ENCODE measurements at regions not wholly inside any gene's neighbourhood (a gene's known extent, or its start where the extent isn't known, plus 50 kb on each side); places are given as distances from the start of the nearest gene placed in this dataset.
"Not testable (repeated sequence)": the region's sequence is repeated elsewhere in the genome, so short reads cannot be mapped to it uniquely, and the experiment has no call there.

DNA sequence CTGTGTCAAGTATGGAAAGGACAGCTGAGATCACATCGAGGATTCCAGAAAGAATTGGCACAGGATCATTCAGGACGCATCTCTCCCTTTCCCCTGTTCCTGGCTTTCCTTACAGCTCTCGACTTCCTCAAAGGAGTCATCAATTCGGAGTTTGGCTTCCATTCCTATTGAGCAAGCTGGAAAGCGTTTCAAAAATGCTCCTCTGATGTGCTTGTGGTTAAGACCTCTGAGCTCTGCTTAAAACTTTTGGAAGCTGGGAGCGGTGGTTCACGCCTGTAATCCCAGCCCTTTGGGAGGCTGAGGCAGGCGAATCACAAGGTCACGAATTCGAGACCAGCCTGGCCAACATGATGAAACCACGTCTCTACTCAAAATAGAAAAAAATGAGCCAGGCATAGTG is 136.9 kb upstream of the OSBPL11 start:
- H3K27me3 ChIP-seq (ENCODE audit: insufficient read depth, low read length); CTCF ChIA-PET; RAD21 ChIA-PET (ENCODE audit: low non-redundant PET in 1 of 2, low total read pairs in 2 of 2, uncharacterized antibody in 2 of 2, unreplicated experiment in 2 of 2); intact Hi-C loops (cut with micrococcal nuclease); H3K79me2 ChIP-seq (ENCODE audit: insufficient read depth, low read length); H4K20me1 ChIP-seq (ENCODE audit: insufficient read depth); POLR2A ChIA-PET; ATAC-seq; DNase-seq (ENCODE audit: low read depth, low spot score); H3K27ac ChIP-seq (ENCODE audit: low read depth, low read length); BruUV-seq (replicated peaks); H3K4me3 ChIP-seq (replicated peaks in 1 of 2; ENCODE audit: low read depth in 1 of 2, low read length in 2 of 2); H2AFZ ChIP-seq (ENCODE audit: low read depth, low read length, poor library complexity, severe bottlenecking); H3K9me3 ChIP-seq (ENCODE audit: control insufficient read depth in 1 of 2, insufficient read depth in 1 of 2, low read depth in 1 of 2, low read length in 2 of 2); H3K9ac ChIP-seq (ENCODE audit: low read length); H3K4me1 ChIP-seq (ENCODE audit: control insufficient read depth in 1 of 2, insufficient read depth in 2 of 2, low read length in 2 of 2); H3K36me3 ChIP-seq (ENCODE audit: control insufficient read depth in 1 of 2, insufficient read depth in 2 of 2, low read length in 2 of 2); H3K9me2 ChIP-seq (ENCODE audit: insufficient read depth): not testable (repeated sequence)
- peak overlapping the region; percentile 37; the same call in 1 of the 2 replicates for H3K4me2 ChIP-seq (ENCODE audit: low read length)

DNA sequence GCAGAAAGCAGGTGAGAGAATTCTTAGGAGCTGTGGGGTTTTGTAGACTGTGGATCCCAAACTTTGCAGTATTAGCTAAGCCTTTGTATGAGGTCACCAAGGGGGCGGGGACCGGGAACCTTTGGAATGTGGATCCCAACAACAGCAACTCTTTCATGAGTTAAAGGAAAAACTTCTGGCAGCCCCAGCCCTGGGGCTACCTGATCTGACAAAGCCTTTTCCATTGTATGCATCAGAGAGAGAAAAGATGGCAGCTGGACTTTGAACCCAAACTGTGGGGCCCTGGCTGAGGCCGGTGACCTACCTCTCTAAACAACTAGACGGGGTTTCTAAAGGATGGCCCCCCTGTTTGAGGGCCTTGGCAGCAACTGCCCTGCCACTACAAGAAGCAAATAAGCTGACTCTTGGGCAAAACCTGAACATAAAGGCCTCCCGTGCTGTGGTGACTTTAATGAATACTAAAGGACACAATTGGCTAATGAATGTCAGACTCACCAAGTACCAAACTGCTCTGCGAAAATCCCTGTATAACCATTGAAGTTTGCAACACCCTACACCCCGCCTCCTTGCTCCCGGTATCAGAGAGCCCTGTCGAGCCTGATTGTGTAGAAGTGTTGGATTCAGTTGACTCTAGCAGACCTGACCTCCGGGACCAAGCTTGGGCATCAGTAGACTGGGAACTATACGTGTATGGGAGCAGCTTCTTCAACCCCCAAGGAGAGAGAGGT is 146.9 kb upstream of the OSBPL11 start:
- DNase-seq (ENCODE audit: low read depth, low spot score); H3K9ac ChIP-seq (ENCODE audit: low read length); BruUV-seq (replicated peaks); H3K27me3 ChIP-seq (ENCODE audit: insufficient read depth, low read length); RAD21 ChIA-PET (ENCODE audit: low non-redundant PET in 1 of 2, low total read pairs in 2 of 2, uncharacterized antibody in 2 of 2, unreplicated experiment in 2 of 2); POLR2A ChIA-PET; H3K9me2 ChIP-seq (ENCODE audit: insufficient read depth); H3K9me3 ChIP-seq (ENCODE audit: control insufficient read depth in 1 of 2, insufficient read depth in 1 of 2, low read depth in 1 of 2, low read length in 2 of 2); H3K4me1 ChIP-seq (ENCODE audit: control insufficient read depth in 1 of 2, insufficient read depth in 2 of 2, low read length in 2 of 2); intact Hi-C loops (cut with micrococcal nuclease); ATAC-seq; H3K4me3 ChIP-seq (replicated peaks in 1 of 2; ENCODE audit: low read depth in 1 of 2, low read length in 2 of 2); H3K27ac ChIP-seq (ENCODE audit: low read depth, low read length); H3K36me3 ChIP-seq (ENCODE audit: control insufficient read depth in 1 of 2, insufficient read depth in 2 of 2, low read length in 2 of 2); H3K79me2 ChIP-seq (ENCODE audit: insufficient read depth, low read length); H4K20me1 ChIP-seq (ENCODE audit: insufficient read depth); H3K4me2 ChIP-seq (ENCODE audit: low read length); H2AFZ ChIP-seq (ENCODE audit: low read depth, low read length, poor library complexity, severe bottlenecking); CTCF ChIA-PET: not testable (repeated sequence)

DNA sequence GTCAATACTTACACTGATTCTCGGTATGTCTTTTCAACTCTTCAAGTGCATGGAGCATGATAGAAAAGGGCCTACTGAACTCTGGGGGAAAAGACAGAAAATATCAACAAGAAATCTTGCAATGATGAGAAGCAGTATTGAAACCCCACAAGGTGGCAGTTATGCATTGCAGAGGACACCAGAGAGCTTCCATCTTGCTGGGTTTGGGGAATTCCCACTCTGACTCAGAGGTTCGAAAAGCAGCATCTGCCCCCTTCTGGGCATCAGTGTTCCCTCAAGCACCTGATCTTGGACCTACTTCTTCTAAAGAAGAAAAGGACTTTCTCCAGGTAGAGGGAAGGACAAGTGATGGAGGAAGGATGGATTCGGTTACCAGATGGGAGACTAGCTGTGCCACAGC is 147.5 kb upstream of the OSBPL11 start:
- H3K4me3 ChIP-seq (replicated peaks in 1 of 2; ENCODE audit: low read depth in 1 of 2, low read length in 2 of 2); ATAC-seq; H4K20me1 ChIP-seq (ENCODE audit: insufficient read depth); H3K27me3 ChIP-seq (ENCODE audit: insufficient read depth, low read length); H3K4me1 ChIP-seq (ENCODE audit: control insufficient read depth in 1 of 2, insufficient read depth in 2 of 2, low read length in 2 of 2); H3K27ac ChIP-seq (ENCODE audit: low read depth, low read length); H3K4me2 ChIP-seq (ENCODE audit: low read length); RAD21 ChIA-PET (ENCODE audit: low non-redundant PET in 1 of 2, low total read pairs in 2 of 2, uncharacterized antibody in 2 of 2, unreplicated experiment in 2 of 2); H3K9me3 ChIP-seq (ENCODE audit: control insufficient read depth in 1 of 2, insufficient read depth in 1 of 2, low read depth in 1 of 2, low read length in 2 of 2); POLR2A ChIA-PET; H3K9ac ChIP-seq (ENCODE audit: low read length); H3K36me3 ChIP-seq (ENCODE audit: control insufficient read depth in 1 of 2, insufficient read depth in 2 of 2, low read length in 2 of 2); H2AFZ ChIP-seq (ENCODE audit: low read depth, low read length, poor library complexity, severe bottlenecking); H3K79me2 ChIP-seq (ENCODE audit: insufficient read depth, low read length); H3K9me2 ChIP-seq (ENCODE audit: insufficient read depth); CTCF ChIA-PET; BruUV-seq (replicated peaks); intact Hi-C loops (cut with micrococcal nuclease): not testable (repeated sequence)
- DNase-seq (ENCODE audit: low read depth, low spot score): peak; percentile 35
- peak; percentile 52 for TF ChIP-seq RAD21 (IDR thresholded peaks at IDR 0.05; ENCODE audit: low read depth)
- TF ChIP-seq, protein P1, sequence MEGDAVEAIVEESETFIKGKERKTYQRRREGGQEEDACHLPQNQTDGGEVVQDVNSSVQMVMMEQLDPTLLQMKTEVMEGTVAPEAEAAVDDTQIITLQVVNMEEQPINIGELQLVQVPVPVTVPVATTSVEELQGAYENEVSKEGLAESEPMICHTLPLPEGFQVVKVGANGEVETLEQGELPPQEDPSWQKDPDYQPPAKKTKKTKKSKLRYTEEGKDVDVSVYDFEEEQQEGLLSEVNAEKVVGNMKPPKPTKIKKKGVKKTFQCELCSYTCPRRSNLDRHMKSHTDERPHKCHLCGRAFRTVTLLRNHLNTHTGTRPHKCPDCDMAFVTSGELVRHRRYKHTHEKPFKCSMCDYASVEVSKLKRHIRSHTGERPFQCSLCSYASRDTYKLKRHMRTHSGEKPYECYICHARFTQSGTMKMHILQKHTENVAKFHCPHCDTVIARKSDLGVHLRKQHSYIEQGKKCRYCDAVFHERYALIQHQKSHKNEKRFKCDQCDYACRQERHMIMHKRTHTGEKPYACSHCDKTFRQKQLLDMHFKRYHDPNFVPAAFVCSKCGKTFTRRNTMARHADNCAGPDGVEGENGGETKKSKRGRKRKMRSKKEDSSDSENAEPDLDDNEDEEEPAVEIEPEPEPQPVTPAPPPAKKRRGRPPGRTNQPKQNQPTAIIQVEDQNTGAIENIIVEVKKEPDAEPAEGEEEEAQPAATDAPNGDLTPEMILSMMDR (IDR thresholded peaks at IDR 0.05 in 2 of 3, conservative IDR thresholded peaks at IDR 0.05 in 1 of 3; ENCODE audit: borderline replicate concordance in 1 of 3, insufficient read depth in 1 of 3, low read depth in 2 of 3, low read length in 2 of 3): peak in 2 of 3 experiments; percentile 18 to 53; a peak in 2 of 6 replicates

DNA sequence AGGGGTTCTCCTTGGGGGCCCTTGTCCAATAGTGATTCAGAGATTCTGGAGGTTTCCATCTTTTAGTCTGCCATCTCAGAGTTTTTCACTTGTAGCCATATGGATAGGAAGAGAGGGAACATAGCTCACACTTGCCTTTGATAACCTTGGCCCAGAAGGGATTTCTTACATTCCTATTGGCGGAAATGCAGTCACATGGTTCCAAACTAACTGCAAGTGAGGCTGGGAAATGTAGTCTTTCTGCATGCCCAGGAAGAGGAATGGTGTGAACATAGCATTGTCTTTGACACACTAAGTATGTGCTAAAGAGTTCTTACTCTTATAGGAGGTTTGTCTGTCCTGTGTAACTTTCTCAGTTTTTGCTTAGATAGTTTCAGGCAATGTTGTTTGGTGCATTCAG is 161.8 kb upstream of the OSBPL11 start:
- RAD21 ChIA-PET (ENCODE audit: low non-redundant PET in 1 of 2, low total read pairs in 2 of 2, uncharacterized antibody in 2 of 2, unreplicated experiment in 2 of 2): not testable (repeated sequence)

More for the DNA sequence above, 161.8 kb upstream of the OSBPL11 start:
- H3K27ac ChIP-seq (ENCODE audit: low read depth, low read length); H3K4me1 ChIP-seq (ENCODE audit: control insufficient read depth in 1 of 2, insufficient read depth in 2 of 2, low read length in 2 of 2); H3K9me2 ChIP-seq (ENCODE audit: insufficient read depth); H3K36me3 ChIP-seq (ENCODE audit: control insufficient read depth in 1 of 2, insufficient read depth in 2 of 2, low read length in 2 of 2); H3K4me3 ChIP-seq (replicated peaks in 1 of 2; ENCODE audit: low read depth in 1 of 2, low read length in 2 of 2); H3K79me2 ChIP-seq (ENCODE audit: insufficient read depth, low read length); POLR2A ChIA-PET; H4K20me1 ChIP-seq (ENCODE audit: insufficient read depth); H3K9ac ChIP-seq (ENCODE audit: low read length); CTCF ChIA-PET; H3K27me3 ChIP-seq (ENCODE audit: insufficient read depth, low read length); BruUV-seq (replicated peaks); H3K9me3 ChIP-seq (ENCODE audit: control insufficient read depth in 1 of 2, insufficient read depth in 1 of 2, low read depth in 1 of 2, low read length in 2 of 2); ATAC-seq; intact Hi-C loops (cut with micrococcal nuclease); H3K4me2 ChIP-seq (ENCODE audit: low read length); H2AFZ ChIP-seq (ENCODE audit: low read depth, low read length, poor library complexity, severe bottlenecking): not testable (repeated sequence)
- peak; percentile 12 for DNase-seq (ENCODE audit: low read depth, low spot score)
